WERI-Rb-1 (cell line): ENCODE measurements at regions not wholly inside any gene's neighbourhood (a gene's known extent, or its start where the extent isn't known, plus 50 kb on each side); places are given as distances from the start of the nearest gene placed in this dataset.

Source experiments
- DNase-seq: peaks from one replicate; pipeline ENCODE4 v3.0.0-alpha.2; 2020
- H3K27ac ChIP-seq: fragments of 250-450 bp; sonication (Bioruptor Pico); 2 replicates; pipeline ENCODE4 v1.5.1; 2020; ENCODE audit warnings: mild to moderate bottlenecking, moderate library complexity
- H3K27me3 ChIP-seq: fragments of 250-450 bp; sonication (Bioruptor Pico); 2 replicates; pipeline ENCODE4 v1.5.1; 2021; ENCODE audit warnings: mild to moderate bottlenecking, low read depth, moderate library complexity; ENCODE audit not compliant: insufficient read depth, severe bottlenecking
- H3K36me3 ChIP-seq: fragments of 250-450 bp; sonication (Bioruptor Pico); 2 replicates; pipeline ENCODE4 v1.5.1; 2020; ENCODE audit warnings: mild to moderate bottlenecking, moderate library complexity
- H3K4me3 ChIP-seq: 2 replicates; pipeline ENCODE4 v1.5.1; 2011; ENCODE audit warnings: low read depth, mild to moderate bottlenecking, control low read depth, low read length
- H3K9me3 ChIP-seq: fragments of 250-450 bp; sonication (Bioruptor Pico); 2 replicates; pipeline ENCODE4 v1.5.1; 2021; ENCODE audit warnings: mild to moderate bottlenecking, moderate library complexity; ENCODE audit not compliant: severe bottlenecking
- TF ChIP-seq, protein P1 (sequence below): IDR thresholded peaks from 2 replicates; pipeline ENCODE4 v1.5.1; 2011; ENCODE audit warnings: low read depth, mild to moderate bottlenecking, control low read depth, inconsistent platforms, low read length

DNA sequence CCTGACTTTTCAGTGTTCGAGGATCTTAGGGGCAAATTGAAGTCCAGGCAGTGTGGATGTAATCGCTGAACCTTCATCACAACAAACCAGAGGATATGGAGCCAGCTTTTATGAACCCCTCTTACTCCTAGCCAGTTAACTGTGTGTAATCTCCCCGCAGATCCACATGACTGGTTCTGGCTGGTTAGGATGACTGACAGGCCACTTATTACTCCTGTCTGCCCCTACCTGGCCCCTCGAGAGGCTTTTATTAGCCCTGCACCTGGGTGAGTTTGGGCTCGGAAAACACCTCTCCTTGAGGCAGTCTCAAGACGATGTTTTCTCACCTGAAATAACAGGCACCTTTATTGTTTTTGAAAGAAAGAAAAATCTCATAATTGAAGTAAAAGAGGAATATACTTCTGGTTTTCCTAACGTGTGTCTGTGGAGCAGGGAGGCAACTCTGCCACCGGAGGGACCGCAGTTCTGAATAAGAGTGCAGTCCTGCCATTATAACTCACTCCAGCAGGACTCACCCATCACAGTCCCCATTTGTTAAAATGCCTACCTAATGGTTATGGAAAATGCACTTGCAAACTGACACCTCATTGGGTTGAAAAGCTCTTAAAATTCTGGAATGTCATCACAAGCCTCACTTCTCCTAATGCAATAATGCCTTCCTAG, 291.9 kb upstream of the N4BP1 start:
- Histone ChIP-seq H3K9me3 (no peaks in the 10 kb centered on the region), H3K36me3 (no peaks in the 10 kb centered on the region), H3K27me3 (no peaks in the 10 kb centered on the region), H3K4me3 (no peak overlapping the region), H3K27ac (no peak overlapping the region)
- TF ChIP-seq, protein P1, sequence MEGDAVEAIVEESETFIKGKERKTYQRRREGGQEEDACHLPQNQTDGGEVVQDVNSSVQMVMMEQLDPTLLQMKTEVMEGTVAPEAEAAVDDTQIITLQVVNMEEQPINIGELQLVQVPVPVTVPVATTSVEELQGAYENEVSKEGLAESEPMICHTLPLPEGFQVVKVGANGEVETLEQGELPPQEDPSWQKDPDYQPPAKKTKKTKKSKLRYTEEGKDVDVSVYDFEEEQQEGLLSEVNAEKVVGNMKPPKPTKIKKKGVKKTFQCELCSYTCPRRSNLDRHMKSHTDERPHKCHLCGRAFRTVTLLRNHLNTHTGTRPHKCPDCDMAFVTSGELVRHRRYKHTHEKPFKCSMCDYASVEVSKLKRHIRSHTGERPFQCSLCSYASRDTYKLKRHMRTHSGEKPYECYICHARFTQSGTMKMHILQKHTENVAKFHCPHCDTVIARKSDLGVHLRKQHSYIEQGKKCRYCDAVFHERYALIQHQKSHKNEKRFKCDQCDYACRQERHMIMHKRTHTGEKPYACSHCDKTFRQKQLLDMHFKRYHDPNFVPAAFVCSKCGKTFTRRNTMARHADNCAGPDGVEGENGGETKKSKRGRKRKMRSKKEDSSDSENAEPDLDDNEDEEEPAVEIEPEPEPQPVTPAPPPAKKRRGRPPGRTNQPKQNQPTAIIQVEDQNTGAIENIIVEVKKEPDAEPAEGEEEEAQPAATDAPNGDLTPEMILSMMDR, result peak; percentile 56
- peak; percentile 51 for DNase-seq

DNA sequence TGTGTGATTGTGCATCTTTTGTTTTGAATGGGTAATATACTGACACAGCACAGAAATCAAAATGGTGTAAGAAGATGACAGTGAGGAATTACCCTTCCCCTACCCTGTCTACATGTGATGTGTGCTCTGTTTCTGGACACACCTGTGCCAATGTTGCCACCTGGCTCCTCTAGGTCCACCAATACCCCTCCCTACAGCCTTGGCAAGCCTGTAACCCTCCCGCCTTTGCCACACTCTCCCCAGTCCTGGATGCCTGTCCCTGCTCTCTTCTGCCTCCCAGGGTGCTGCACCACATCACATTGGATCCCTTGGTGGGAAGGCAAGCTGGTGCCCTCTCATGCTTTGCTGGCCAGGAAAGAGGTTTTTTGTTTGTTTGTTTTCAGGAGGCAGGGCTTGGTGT, 289.5 kb upstream of the N4BP1 start:
- Histone ChIP-seq H3K4me3 (no peak overlapping the region), H3K27me3 (no peaks in the 10 kb centered on the region), H3K9me3 (no peaks in the 10 kb centered on the region), H3K27ac (no peak overlapping the region), H3K36me3 (no peaks in the 10 kb centered on the region)
- no peak for DNase-seq
- TF ChIP-seq, protein P1, result no peak

DNA sequence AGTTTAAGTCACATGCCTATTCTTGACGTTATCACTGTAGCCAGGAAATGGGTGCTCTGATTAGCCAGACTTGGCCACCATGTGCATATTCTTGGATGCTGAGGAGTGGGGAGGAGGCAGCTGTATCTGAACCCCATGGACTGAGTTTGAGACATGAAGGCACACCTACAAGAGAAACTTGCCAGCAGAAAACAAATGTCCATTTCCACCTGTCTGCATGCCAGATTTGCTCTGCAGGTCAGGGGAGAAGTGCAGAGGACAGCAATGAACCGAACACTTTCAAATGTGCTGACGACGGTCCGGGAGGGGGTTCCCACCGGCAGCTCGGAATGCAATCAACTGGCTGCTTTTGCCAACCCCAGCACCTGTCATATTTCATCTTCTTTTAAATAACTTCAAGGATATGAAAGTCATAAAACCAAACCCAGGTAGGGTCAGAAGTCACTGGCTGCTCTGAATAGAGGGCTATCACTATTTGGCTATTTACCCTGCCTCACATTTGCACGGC, 287.8 kb upstream of the N4BP1 start:
- no peak for DNase-seq
- H3K27me3 ChIP-seq, result no peaks in the 10 kb centered on the region
- no peak overlapping the region for H3K4me3 ChIP-seq
- no peak overlapping the region for H3K27ac ChIP-seq
- TF ChIP-seq, protein P1, result no peak
- no peaks in the 10 kb centered on the region for H3K36me3 ChIP-seq
- no peaks in the 10 kb centered on the region for H3K9me3 ChIP-seq

DNA sequence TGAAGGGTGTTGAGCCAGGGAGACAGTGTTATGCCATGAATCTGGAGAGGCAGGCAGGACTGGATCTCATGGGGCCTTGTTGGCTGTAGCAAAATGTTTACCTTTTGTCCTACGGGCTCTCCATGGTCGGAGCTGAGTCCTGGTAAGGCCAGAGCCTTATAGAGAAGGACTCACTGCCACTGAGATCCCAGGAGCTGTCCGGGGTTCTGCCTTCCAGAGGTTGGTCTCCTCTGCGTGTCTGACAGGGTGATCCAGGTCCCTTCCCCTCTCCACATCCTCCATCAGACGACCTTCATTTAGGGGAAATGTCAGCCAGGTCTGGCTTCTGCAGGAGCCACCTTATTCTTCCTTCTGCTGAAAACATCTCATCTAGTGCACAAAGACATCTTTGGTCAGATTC, 285.2 kb upstream of the N4BP1 start:
- H3K27ac ChIP-seq, result no peak overlapping the region
- TF ChIP-seq, protein P1, result no peak
- no peaks in the 10 kb centered on the region for H3K9me3 ChIP-seq
- no peaks in the 10 kb centered on the region for H3K27me3 ChIP-seq
- H3K36me3 ChIP-seq, result no peaks in the 10 kb centered on the region
- no peak for DNase-seq
- no peak overlapping the region for H3K4me3 ChIP-seq

DNA sequence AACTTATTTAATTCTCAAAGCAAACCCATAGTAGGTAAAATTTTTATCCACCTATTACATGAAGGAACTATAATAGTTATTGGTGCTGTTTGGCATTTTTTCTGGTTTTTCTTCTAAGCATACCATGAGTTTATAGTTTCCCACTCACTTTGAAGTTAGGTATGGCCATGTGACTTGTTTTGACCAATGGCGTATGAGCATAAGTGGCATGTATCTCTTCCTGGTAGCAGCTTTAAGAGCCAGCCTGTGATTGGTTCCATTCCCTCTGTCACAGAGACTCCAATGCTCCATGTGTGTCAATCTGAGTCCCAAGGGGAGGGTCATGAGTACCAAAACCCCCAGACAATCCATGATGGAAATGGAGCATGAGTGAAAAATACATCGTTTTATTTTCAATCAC, 282.9 kb upstream of the N4BP1 start:
- Histone ChIP-seq H3K27me3 (no peaks in the 10 kb centered on the region), H3K4me3 (no peak overlapping the region), H3K9me3 (no peaks in the 10 kb centered on the region), H3K27ac (no peak overlapping the region), H3K36me3 (no peaks in the 10 kb centered on the region)
- TF ChIP-seq, protein P1, result no peak
- no peak for DNase-seq
